HG02678 (cell line): ENCODE measurements at regions not wholly inside any gene's neighbourhood (a gene's known extent, or its start where the extent isn't known, plus 50 kb on each side); places are given as distances from the start of the nearest gene placed in this dataset.

Source experiments
- ATAC-seq: cut with Tn5 transposase; IDR thresholded peaks from one replicate; pipeline ENCODE4 v1.9.1; 2021; ENCODE audit warnings: mild to moderate bottlenecking, moderate library complexity; ENCODE audit not compliant: unreplicated experiment

- ATAC-seq = no peak
Measured at GRCh38 chr16:5649762-5650743, 552.5 kb upstream of the EEF2KMT start.

DNA sequence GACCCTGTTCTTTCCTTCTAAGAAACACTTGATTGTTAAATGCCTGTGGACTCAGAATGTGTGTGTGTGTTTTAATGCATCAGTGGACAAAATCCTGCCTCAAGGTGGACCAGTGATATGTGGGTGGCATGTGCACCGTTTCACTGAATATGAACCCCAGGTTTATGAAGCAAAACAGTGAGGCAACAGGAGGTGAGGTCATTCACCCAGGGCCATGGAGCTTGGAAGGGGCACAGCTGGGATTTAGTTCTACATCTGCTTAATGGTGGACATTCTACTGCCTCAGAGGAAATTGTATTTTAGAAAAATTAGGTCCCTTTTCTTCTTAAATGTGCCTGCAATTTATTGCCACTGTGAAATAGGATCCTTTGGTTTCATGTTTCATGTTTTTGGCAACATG, 549.5 kb upstream of the EEF2KMT start:
- ATAC-seq = no peak

DNA sequence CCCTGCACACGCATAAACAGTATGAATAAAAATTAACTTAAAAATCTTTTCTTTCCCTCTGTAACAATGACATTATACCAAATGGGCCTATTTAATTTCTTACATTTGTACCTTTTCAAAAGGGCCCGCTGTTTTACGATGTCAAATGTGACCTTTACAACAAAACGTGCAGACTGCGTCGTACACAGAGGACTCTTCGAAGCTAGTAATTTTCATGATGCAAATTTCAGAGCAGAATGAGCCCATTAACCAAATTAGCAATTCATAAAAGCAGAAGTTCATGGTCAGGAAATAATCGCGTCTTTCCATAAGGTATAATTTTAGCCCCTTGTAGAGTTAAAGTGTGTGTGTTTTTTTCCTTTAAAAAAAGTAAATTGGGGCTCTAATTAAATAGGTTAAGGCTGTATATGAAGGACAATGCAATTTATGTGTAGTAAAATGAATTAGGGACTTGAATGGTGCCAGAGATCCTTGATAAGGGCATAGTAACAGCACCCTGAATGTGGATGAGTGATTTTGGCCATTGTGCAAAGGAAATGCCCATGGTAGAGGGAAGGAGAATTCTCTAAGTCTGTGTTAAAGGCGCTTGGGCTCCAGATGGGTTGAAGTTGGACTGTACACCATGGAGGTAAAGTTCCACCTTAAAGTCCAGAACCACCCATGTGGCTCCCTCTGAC, 546.4 kb upstream of the EEF2KMT start:
- ATAC-seq = no peak

DNA sequence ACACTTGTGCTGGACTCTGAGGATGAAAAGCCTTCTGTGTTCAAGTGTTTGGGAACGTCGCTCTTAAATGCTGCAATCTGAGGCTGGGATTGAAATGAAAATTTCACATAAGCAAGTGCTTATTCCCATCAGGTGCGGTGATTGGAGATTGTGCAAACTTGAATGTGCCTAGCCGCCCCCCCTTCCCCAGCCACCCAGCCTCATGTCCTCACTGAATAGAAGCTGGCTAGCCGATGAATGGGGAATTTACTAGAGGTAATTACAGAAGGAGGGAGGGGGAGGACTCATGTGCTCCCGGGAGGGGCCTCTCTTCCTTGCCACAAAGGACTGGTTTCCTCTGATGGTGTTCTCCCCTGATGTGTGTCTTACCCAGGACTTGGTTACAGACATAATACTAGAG, 544.8 kb upstream of the EEF2KMT start:
- no peak for ATAC-seq

- no peak for ATAC-seq
Measured at GRCh38 chr16:5642011-5642410, 544.4 kb upstream of the EEF2KMT start.

GRCh38 chr16:5640883-5641282, 543.3 kb upstream of the EEF2KMT start:
- ATAC-seq = no peak

GRCh38 chr16:5639531-5639930, 541.9 kb upstream of the EEF2KMT start:
- no peak for ATAC-seq

- ATAC-seq = no peak
Measured at GRCh38 chr16:5635331-5635730, 537.7 kb upstream of the EEF2KMT start.

GRCh38 chr16:5634666-5635180, 537.1 kb upstream of the EEF2KMT start:
- no peak for ATAC-seq

- ATAC-seq = no peak
Measured at GRCh38 chr16:5633845-5634440, 536.3 kb upstream of the EEF2KMT start.

- no peak for ATAC-seq
Measured at GRCh38 chr16:5622234-5622884, 524.8 kb upstream of the EEF2KMT start.

DNA sequence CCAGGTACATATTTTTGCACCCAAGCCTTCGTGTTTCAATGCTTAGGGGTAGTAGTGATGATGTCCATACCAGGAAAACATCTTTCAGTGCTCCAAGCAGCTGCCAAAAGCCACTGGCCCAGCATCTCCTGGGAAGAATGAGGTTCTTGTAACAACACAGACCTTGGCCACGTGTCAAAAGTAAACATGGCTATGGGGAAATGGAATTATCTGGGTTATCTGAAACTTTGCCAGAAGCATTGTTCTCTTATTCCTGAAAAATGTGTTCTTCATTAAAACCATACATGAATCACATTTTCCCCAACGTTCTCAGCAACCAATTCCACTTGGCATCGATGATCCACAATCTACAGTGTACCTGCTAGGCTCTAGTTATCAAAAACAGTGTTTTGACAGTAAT, 524.2 kb upstream of the EEF2KMT start:
- ATAC-seq = no peak

DNA sequence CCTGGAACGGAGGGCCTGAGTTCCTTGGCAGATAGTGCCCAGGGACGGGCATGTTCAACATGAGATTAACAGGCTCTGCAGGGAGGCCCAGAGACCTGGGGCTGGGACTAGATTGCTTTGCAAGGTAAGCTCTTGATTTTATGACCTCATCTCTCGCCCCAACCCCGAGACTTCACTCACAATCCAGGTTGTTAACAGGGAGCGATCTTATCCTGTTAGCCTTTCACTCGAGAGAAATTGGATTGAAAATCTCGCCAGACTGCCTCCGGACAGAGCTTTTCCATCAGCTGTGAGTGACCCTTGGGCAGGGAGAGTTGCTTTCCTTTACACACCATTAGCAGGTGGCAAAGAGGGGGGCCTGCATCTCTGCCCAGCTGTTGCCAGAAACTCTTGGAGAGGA, 521.7 kb upstream of the EEF2KMT start:
- ATAC-seq = no peak

GRCh38 chr16:5616841-5617240, 519.2 kb upstream of the EEF2KMT start:
- ATAC-seq = no peak

- no peak for ATAC-seq
Measured at GRCh38 chr16:5615868-5616642, 518.5 kb upstream of the EEF2KMT start.

- no peak for ATAC-seq
Measured at GRCh38 chr16:5607169-5607568, 509.6 kb upstream of the EEF2KMT start.

GRCh38 chr16:5605404-5605803, 507.8 kb upstream of the EEF2KMT start:
- no peak for ATAC-seq

GRCh38 chr16:5604770-5605169, 507.2 kb upstream of the EEF2KMT start:
- ATAC-seq = no peak

DNA sequence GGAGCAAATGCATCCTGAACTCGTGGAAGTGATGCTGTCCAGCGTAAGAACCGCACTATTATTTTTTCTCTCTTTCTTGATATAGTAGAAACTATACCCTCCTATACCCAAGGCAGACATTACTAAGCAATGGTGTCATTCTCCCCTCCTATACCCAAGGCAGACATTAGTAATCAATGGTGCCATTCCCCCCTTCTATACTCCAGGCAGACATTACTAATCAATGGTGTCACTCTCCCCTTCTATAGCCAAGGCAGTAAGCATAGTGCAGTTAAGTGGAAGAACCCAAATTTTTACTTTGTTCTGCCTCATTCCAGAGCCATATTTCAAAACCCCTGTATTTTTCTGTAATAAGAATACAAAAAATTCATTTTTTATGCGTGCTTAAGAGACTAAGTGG, 506.2 kb upstream of the EEF2KMT start:
- ATAC-seq = no peak

DNA sequence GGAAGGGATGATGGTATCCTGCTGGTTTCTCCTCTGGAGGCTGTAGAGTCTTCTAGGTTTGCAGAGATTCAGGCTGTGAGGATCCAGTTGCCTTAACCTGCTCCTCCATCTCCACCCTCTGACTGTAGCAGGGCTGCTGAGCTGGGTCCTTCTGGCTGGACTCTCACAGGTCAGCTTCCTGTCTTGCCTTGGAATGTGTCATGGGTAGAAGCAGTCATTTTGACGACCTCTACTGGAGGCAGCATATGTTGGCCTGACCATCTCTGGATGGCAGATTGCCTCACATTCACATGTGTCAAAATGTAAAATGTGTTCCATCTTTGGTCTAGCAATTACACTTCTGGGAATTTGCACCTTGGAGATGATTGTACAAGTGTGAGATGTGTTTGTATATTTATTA, 504.4 kb upstream of the EEF2KMT start:
- ATAC-seq = no peak
